H1 (cell line): ENCODE measurements at regions not wholly inside any gene's neighbourhood (a gene's known extent, or its start where the extent isn't known, plus 50 kb on each side); places are given as distances from the start of the nearest gene placed in this dataset.

ENCODE experiments used
- BACH1 ChIP-seq: IDR thresholded peaks from 2 replicates; pipeline ENCODE4 v1.6.1; 2012; ENCODE audit warnings: low read length, improper control_type of control experiment
- BRCA1 ChIP-seq: IDR thresholded peaks from 2 replicates; pipeline ENCODE4 v1.6.1; 2012; ENCODE audit warnings: low read depth, low read length, improper control_type of control experiment
- CHD7 ChIP-seq: fragments of 300-600 bp; sonication (generic); IDR thresholded peaks from 2 replicates; pipeline ENCODE4 v1.7.1; 2012; ENCODE audit warnings: low read length, moderate library complexity, mild to moderate bottlenecking, inconsistent platforms; ENCODE audit not compliant: insufficient replicate concordance
- RAD21 ChIP-seq, 2 experiments: IDR thresholded peaks in 1 of 2; conservative IDR thresholded peaks in 1 of 2; 2 replicates each; pipeline ENCODE4 v1.6.1; 2011; ENCODE audit warnings: low read depth in 2 of 2, low read length in 2 of 2, improper control_type of control experiment in 1 of 2, inconsistent platforms in 1 of 2, mild to moderate bottlenecking in 1 of 2, moderate library complexity in 1 of 2
- TAF1 ChIP-seq: IDR thresholded peaks from 2 replicates; pipeline ENCODE4 v1.6.1; 2011; ENCODE audit warnings: mild to moderate bottlenecking, low read depth, low read length

- TF ChIP-seq CHD7 (no peak), BRCA1 (no peak), BACH1 (no peak), TAF1 (no peak), RAD21 (IDR thresholded peaks at IDR 0.05 in 1 of 2, conservative IDR thresholded peaks at IDR 0.05 in 1 of 2; ENCODE audit: low read depth in 2 of 2, low read length in 2 of 2) (no peak)
- TF ChIP-seq, all 59 proteins: peak for 0
Measured at GRCh38 chr7:121449735-121450240, 53.7 kb upstream of the FAM3C start (continued).
